Activated CD4-positive, CD25-positive, alpha-beta regulatory T cell treated with anti-CD3 and anti-CD28 coated beads, Interleukin-2, amount 50 U/mL, for 24 hours (primary cell): ENCODE measurements at regions not wholly inside any gene's neighbourhood (a gene's known extent, or its start where the extent isn't known, plus 50 kb on each side); places are given as distances from the start of the nearest gene placed in this dataset.
"Not testable (repeated sequence)": the region's sequence is repeated elsewhere in the genome, so short reads cannot be mapped to it uniquely, and the experiment has no call there.

Experiments
- ATAC-seq, 2 donors: fragments of 150-1000 bp; cut with Tn5 transposase; one replicate each; pipeline ENCODE4 v1.10.0; 2021; ENCODE audit warnings: mild to moderate bottlenecking in 1 of 2, moderate library complexity in 1 of 2

- no peak for ATAC-seq
Observed at GRCh38 chrX:109155161-109155560, 326.7 kb downstream of the GUCY2F start.

GRCh38 chrX:109144173-109144572 lies 337.7 kb downstream of the GUCY2F start:
- not testable (repeated sequence) for ATAC-seq

DNA sequence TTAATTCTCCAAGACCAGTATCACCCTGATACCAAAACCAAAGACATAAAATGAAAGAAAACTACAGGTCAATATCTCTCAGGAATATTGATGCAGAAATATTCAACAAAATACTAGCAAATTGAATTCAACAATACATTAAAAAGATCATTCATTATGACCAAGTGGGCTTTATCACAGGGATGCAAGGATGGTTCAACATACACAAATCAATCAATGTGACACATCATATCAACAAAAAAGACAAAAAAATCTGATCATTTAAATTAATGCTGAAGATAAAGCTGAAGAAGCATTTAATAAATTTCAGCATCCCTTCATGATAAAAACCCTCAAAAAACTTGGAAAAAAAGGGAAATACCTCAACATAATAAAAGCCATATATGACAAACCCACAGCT lies 341.4 kb downstream of the GUCY2F start:
- ATAC-seq: no peak

- ATAC-seq: no peak
Observed at GRCh38 chrX:109134777-109135176, 347.1 kb downstream of the GUCY2F start.

- no peak for ATAC-seq
Observed at GRCh38 chrX:109125304-109125703, 356.6 kb downstream of the GUCY2F start.

DNA sequence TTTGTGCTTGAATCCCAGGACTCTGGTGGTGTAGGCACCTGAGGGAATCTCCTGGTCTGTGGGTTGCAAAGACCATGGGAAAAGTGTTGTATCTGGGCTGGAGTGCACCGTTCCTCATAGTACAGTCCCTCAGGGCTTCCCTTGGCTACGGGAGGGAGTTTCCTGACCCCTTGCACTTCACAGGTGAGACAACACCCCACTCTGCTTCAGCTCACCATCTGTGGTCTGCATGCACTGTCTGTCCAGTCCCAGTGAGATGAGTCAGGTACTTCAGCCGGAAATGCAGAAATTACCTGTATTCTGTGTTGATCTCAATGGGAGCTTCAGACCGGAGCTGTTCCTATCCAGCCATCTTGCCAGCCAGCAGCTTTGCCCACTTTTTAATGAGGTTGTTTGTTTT lies 353.0 kb upstream of the IRS4 start:
- no peak for ATAC-seq

DNA sequence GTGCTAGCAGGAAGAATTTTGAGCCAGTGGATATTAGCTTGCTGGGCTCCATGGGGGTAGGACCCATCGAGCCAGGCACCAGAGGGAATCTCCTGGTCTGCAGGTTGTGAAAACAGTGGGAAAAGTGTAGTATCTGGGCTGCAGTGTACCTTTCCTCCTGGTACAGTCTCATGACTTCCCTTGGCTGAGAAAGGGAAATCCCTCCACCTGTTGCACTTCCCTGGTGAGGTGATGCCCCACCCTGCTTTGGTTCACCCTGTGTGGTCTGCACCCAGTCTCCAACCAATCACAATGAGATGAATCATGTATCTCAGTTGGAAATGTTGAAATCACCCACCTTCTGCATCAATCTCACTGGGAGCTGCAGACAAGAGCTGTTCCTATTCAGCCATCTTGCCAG lies 341.4 kb upstream of the IRS4 start:
- ATAC-seq: no peak

DNA sequence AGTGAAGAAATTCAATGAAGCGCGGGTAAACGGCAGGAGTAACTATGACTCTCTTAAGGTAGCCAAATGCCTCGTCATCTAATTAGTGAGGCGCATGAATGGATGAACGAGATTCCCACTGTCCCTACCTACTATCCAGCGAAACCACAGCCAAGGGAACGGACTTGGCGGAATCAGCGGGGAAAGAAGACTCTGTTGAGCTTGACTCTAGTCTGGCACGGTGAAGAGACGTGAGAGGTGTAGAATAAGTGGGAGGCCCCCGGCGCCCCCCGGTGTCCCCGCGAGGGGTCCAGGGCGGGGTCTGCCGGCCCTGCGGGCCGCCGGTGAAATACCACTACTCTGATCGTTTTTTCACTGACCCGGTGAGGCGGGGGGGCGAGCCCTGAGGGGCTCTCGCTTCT lies 317.8 kb upstream of the IRS4 start:
- not testable (repeated sequence) for ATAC-seq

DNA sequence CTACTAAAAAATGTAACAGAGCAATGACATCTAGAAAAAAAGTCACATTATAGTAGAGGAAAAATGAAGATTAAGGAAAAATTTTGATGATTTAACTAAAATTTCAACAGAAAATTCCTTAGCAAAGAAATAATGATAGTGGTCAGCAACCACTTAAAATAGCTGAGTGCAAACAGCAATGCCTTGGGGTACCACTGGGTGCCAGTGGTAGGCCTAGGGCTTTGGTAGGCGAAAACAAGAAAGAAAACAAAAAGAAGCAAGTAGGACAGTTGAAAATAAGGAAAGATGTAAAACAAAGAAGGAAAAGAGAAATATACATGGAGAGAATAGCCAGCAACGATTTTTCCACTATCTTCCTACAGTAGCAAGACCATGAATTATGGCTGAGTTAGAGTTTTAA lies 313.5 kb upstream of the IRS4 start:
- no peak for ATAC-seq

GRCh38 chrX:109049416-109049815 lies 313.1 kb upstream of the IRS4 start:
- ATAC-seq: no peak

DNA sequence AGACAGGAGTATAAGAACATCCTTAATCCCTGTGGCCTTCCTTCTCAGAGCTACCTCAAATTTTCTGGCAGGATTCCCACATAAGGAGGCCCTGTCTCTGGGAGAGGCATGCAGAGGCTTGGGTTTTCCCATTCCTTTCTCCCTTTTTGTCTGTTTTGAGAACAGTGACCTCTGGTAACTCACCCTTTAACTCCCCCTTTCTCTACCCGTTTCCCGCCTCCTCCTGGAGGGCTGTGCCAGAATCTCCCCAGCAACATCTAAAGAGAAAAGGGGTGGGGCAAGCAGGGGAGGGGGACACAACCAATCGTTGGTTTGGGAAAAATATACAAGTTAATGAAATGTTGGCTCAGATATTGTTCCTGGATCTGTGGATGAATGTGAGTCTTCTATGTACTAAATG lies 303.7 kb upstream of the IRS4 start:
- ATAC-seq: no peak

DNA sequence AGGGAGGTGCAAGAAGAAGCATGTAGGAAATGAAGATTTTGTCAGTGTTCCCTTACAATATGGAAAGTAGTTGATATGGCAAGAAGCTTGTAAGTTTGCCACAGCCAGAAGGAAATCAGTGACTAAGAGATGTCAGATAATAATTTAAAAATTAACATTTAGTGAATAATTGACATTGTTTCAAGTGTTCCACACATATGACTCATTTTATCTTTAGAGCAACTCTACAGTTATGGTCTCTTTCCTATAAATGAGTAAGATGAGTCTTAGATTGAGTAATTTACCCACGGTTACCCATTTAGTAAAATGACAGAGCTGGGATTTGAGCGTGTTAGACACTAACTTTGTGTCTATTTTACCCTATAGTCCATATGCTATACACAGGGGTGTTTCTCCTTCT lies 300.3 kb upstream of the IRS4 start:
- no peak for ATAC-seq

GRCh38 chrX:108993909-108994308 lies 257.5 kb upstream of the IRS4 start:
- no peak for ATAC-seq

DNA sequence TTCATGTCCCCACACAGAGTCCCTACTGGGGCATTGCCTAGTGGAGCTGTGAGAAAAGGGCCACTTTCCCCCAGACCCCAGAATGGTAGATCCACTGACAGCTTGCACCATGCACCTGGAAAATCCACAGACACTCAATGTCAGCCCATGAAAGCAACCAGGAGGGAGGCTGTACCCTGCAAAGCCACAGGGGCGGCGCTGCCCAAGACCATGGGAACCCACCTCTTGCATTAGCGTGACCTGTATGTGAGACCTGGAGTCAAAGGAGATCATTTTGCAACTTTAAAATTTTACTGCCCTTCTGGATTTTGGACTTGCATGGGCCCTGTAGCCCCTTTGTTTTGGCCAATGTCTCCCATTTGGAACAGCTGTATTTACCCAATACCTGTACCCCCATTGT lies 236.5 kb upstream of the IRS4 start:
- ATAC-seq: not testable (repeated sequence)

GRCh38 chrX:108947205-108947604 lies 210.8 kb upstream of the IRS4 start:
- no peak for ATAC-seq

DNA sequence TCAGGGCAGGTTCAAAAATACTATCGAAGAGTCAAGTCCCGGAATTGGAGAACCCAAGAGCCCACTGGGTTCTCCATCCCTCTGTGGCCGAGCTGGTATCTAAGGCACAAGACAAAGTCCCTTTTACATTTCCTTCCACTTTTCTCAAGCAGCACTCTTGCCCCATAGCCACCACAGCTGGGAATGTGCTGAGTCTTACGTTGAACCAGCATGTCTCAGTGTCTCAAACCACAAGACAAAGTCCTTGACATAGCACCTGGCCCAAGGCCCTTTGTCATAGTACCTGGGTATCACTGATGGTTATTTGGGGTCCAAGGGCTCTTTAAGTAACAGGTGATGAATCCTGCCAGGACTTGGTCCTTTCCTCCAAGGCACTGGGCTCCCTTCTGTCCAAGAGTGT lies 210.2 kb upstream of the IRS4 start:
- ATAC-seq: no peak

DNA sequence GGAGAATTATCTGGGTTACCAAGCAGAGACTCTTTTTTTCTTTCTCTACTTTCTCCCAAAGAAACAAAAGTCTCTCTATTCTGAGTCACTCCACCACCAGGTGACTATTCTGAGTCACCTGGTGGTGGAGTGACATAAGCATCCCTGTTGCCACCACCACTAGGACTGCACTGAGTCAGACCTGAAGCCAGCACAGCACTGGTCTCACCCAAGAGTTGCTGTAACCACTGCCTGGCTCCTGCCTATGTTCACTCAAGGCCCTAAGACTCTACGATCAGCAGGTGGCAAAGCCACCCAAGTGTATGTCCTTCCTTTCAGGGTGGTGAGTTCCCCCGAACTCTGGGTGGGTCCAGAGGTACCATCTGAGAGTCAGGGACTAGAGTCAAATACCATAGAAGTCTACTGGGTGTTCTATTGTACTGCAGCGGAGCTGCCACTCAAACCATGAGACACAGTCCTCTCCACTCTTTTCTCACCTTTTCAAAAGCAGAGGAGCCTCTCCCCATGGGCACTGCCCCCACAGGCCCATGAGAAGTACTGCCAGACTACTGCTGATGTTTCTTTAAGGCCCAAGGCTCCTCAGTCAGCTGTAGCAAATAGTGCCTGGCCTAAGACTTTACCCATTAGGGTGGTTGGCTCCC lies 209.6 kb upstream of the IRS4 start:
- ATAC-seq: no peak

GRCh38 chrX:108914791-108915190 lies 178.4 kb upstream of the IRS4 start:
- ATAC-seq: no peak

DNA sequence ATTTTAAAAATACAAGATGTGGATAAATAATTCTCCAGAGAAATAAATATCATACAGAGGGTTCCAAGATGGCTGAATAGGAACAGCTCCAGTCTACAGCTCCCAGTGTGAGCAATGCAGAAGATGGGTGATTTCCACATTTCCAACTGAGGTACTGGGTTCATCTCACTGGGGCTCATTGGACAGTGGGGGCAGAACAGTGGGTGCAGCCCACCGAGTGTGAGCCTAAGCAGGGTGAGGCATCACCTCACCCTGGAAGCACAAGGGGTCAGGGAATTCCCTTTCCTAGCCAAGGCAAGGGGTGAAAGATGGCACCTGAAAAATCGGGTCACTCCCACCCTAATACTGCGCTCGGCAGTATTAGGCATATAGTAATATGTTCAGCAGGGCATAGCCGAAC lies 167.5 kb upstream of the IRS4 start:
- not testable (repeated sequence) for ATAC-seq

- ATAC-seq: no peak
Observed at GRCh38 chrX:108900333-108900732, 164.0 kb upstream of the IRS4 start.

DNA sequence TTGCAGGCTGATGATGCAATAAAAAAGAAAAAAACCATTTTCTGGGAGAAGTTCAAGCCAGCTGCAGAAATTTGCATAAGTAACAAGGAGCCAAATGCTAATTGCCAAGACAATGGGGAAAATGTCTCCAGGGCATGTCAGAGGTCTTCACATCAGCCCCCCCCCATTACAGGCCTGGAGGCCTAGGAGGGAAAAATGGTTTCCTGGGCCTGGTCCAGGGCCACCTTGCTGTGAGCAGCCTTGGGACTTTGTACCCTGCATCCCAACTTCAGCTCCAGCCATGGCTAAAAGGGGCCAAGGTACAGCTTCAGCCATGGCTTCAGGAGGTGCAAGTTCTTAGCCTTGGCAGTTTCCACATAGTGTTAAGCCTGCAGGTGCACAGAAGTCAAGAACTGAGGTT lies 160.0 kb upstream of the IRS4 start:
- not testable (repeated sequence) for ATAC-seq

DNA sequence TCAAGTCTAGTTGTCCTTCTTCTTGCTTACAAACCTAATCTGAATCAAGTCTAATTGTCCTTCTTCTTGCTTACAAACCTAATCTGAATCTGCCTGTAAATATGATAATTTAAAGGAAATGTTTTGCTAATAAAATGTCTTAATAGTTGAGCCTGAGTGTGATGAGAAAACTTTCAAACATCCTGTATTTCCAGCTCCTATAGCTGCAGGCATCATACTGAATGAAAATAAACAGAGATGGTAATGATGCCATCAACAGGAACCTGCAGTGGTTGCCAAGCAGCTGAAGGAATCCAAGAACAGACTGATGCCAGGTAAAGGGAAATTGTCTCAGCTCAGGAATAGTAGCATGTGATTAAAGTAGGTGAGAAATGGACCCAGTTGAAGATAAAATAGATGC lies 156.1 kb upstream of the IRS4 start:
- ATAC-seq: no peak

GRCh38 chrX:108875548-108875947 lies 139.2 kb upstream of the IRS4 start:
- no peak for ATAC-seq

- ATAC-seq: not testable (repeated sequence)
Observed at GRCh38 chrX:108843039-108843438, 106.7 kb upstream of the IRS4 start.

- no peak for ATAC-seq
Observed at GRCh38 chrX:108833993-108834392, 97.6 kb upstream of the IRS4 start.

DNA sequence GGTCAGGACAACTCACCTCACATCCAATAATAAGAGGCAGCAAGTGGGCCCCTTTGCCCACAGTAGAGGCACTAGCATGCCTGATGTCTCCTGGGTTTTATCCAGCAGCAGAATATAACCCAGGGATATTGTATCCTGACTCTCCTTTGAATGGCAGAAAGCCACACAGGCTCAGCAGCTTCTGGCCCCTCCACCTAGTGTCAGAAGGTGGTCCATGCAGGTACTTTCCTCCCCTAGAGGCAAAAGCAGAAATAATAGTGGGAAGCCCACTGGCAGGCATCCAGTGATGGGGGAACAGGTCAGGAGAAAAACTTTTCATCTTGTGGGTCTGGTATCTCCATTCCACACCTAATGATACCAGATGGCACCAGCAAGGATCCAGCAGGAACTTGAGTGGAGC lies 75.5 kb upstream of the IRS4 start:
- ATAC-seq: no peak
